ENCODE measurements at regions not wholly inside any gene's neighbourhood (a gene's known extent, or its start where the extent isn't known, plus 50 kb on each side); places are given as distances from the start of the nearest gene placed in this dataset.

DNA sequence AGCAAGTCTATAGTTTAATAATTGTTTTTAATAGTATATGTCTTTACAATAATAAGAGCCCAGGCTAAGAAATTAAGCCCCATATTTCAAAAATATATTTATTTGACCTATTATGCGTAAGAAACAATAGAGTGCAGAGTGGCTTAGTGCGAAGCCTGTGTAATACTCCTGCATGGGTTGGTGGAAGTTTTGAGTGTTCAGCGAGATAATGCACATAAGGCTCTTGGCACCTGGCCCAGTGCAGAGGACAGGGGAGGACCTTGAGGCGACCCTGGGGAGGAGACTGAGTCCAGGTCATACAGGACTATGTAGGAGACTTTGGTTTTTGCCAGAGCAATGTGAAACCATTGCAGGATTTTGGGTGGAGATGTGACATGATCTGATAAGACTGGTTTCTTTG lies 132.4 kb upstream of the ST6GAL2 start:
- no peak for TF ChIP-seq CTCF (conservative IDR thresholded peaks at IDR 0.05; ENCODE audit: low read length)
- TF ChIP-seq EZH2phosphoT487 (IDR thresholded peaks at IDR 0.05; ENCODE audit: borderline replicate concordance, low read depth, low read length): no peak
